Prostate gland (tissue), 2 donors: ENCODE measurements at regions not wholly inside any gene's neighbourhood (a gene's known extent, or its start where the extent isn't known, plus 50 kb on each side); places are given as distances from the start of the nearest gene placed in this dataset.

Experiments
- DNase-seq: peaks from one replicate; pipeline ENCODE4 v3.0.0-alpha.2; 2019; ENCODE audit warnings: low spot score
- H3K27ac ChIP-seq, 2 donors: fragments of 200-600 bp; sonication (generic); 2 replicates each; pipeline ENCODE4 v1.5.1; 2017 to 2019
- H3K27me3 ChIP-seq: fragments of 200-600 bp; sonication (generic); replicated peaks from 2 replicates; pipeline ENCODE4 v1.5.1; 2019; ENCODE audit not compliant: insufficient read depth
- H3K36me3 ChIP-seq, 2 donors: fragments of 200-600 bp; sonication (generic); 1 replicate in 1 of 2; 2 replicates in 1 of 2; pipeline versions ENCODE4 v1.5.1 to v1.8.1; 2017 to 2019
- H3K4me1 ChIP-seq: fragments of 200-600 bp; sonication (generic); replicated peaks from 2 replicates; pipeline ENCODE4 v1.5.1; 2019
- H3K4me3 ChIP-seq, 2 donors: fragments of 200-600 bp; sonication (generic); 2 replicates each; pipeline ENCODE4 v1.5.1; 2017 to 2019
- H3K9me3 ChIP-seq: fragments of 200-600 bp; sonication (generic); 2 replicates; pipeline ENCODE4 v1.5.1; 2017
- CTCF ChIP-seq, 4 experiments: fragments of 200-600 bp in 2 of 4; fragments of 450-650 bp in 2 of 4; sonication (generic) in 2 of 4; IDR thresholded peaks; 1 replicate in 3 of 4; 2 replicates in 1 of 4; pipeline ENCODE4 v1.5.1; 2016 to 2019; ENCODE audit warnings: antibody characterized with exemption in 4 of 4, mild to moderate bottlenecking in 2 of 4, moderate library complexity in 2 of 4
- POLR2A ChIP-seq: fragments of 450-650 bp; IDR thresholded peaks from one replicate; pipeline ENCODE4 v1.6.1; 2016; ENCODE audit warnings: antibody characterized with exemption, mild to moderate bottlenecking
- POLR2AphosphoS5 ChIP-seq: sonication (generic); formaldehyde crosslinking; IDR thresholded peaks from one replicate; pipeline ENCODE4 v1.6.1; 2017; ENCODE audit warnings: antibody characterized with exemption
- WGBS: methylation state at CpG from one replicate; pipeline ENCODE4 v1.1.5; 2018; 5-methylcytosine and 5-hydroxymethylcytosine counted together
- intact Hi-C: fragments of 100-400 bp; cut with DNase I; formaldehyde crosslinking; loops from one replicate; pipeline ENCODE4 v1.14.2; 2022

DNA sequence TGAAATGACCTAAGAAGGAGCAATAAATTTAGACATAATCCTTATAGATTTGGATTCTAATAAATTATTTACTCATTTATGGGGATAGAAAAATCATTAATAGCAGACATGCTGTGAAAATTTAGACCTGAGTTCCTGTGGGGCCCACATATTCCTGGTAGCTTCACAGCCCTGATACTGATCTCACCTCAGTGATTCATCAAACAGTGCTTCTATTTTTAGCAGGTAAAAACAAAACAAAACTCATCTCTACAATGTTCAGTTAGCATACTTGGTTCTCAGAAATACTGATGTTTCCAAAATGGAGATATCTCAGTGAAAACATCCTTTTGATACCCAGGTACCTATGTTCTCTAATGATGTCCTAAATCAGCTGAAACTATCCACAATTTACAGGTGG, 841.1 kb upstream of the SORCS1 start:
- H3K27ac ChIP-seq, result no peak overlapping the region
- TF ChIP-seq CTCF (IDR thresholded peaks at IDR 0.05), result no peak
- no peak for TF ChIP-seq POLR2AphosphoS5
- TF ChIP-seq POLR2A, result no peak
- intact Hi-C loops, result no loop called here
- no peaks in the 10 kb centered on the region for H3K27me3 ChIP-seq
- DNase-seq, result no peak
- no peaks in the 10 kb centered on the region for H3K4me1 ChIP-seq
- H3K9me3 ChIP-seq, result no peaks in the 10 kb centered on the region
- H3K36me3 ChIP-seq, result no peaks in the 10 kb centered on the region
- H3K4me3 ChIP-seq, result no peak overlapping the region

DNA sequence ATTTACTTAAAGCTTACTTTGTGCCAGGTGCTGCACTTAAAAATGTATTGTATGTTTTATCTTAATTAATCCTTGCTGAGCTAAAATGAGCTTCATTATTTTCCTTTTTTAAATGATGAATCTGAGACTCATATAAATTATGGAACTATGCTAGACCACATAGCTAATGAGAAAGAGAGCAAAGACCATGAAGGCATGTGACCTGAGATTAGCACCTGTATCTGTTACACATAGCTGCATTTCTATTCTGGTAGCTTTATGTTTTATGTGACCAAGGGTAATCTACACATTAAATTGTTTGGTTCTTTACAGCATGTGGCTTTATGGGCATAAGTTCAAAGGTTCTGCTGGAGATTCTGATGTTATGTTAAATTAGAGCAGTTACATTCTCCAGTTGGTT, 839.1 kb upstream of the SORCS1 start:
- TF ChIP-seq POLR2AphosphoS5 (no peak), POLR2A (no peak), CTCF (IDR thresholded peaks at IDR 0.05) (no peak)
- intact Hi-C loops, result no loop called here
- H3K4me3 ChIP-seq, result no peak overlapping the region
- H3K9me3 ChIP-seq, result no peaks in the 10 kb centered on the region
- H3K27me3 ChIP-seq, result no peaks in the 10 kb centered on the region
- no peak overlapping the region for H3K27ac ChIP-seq
- no peaks in the 10 kb centered on the region for H3K4me1 ChIP-seq
- DNase-seq, result no peak
- H3K36me3 ChIP-seq, result no peaks in the 10 kb centered on the region

- no peaks in the 10 kb centered on the region for H3K4me1 ChIP-seq
- no peak overlapping the region for H3K27ac ChIP-seq
- H3K4me3 ChIP-seq, result no peak overlapping the region
- DNase-seq, result no peak
- H3K27me3 ChIP-seq, result no peaks in the 10 kb centered on the region
- TF ChIP-seq POLR2A, result no peak
- no peak for TF ChIP-seq CTCF (IDR thresholded peaks at IDR 0.05)
- TF ChIP-seq POLR2AphosphoS5, result no peak
- intact Hi-C loops, result no loop called here
- no peaks in the 10 kb centered on the region for H3K36me3 ChIP-seq
- no peaks in the 10 kb centered on the region for H3K9me3 ChIP-seq
Measured at GRCh38 chr10:108003061-108003460, 838.6 kb upstream of the SORCS1 start.

DNA sequence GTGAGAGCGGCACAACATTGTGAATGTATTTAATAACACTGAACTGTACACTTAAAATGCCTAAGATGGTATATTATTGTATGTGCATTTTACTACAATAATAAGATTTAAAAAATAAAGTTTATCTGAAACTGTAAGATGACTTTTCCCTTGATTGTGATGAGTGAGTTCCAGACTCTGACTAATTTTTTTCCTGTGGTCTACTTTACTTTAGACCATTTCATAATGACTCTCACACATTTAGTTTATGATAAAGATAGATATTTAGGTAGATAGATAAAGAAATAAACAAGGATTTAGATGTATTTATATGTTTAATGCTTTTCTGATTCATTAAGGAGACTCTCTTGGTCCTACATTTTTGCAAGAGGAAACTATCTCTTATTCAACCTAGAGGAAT, 835.9 kb upstream of the SORCS1 start:
- H3K4me3 ChIP-seq, result no peak overlapping the region
- DNase-seq, result no peak
- TF ChIP-seq POLR2AphosphoS5 (no peak), POLR2A (no peak), CTCF (IDR thresholded peaks at IDR 0.05) (no peak)
- no peak overlapping the region for H3K27ac ChIP-seq
- no peaks in the 10 kb centered on the region for H3K4me1 ChIP-seq
- H3K9me3 ChIP-seq, result no peaks in the 10 kb centered on the region
- WGBS, result 97% methylated on average over 1 of the region's 1 CpG
- H3K27me3 ChIP-seq, result no peaks in the 10 kb centered on the region
- H3K36me3 ChIP-seq, result no peaks in the 10 kb centered on the region
- intact Hi-C loops, result no loop called here

GRCh38 chr10:107994621-107995270, 830.2 kb upstream of the SORCS1 start:
- WGBS, result 64% methylated on average over 3 of the region's 3 CpGs
- no peaks in the 10 kb centered on the region for H3K9me3 ChIP-seq
- no peaks in the 10 kb centered on the region for H3K4me1 ChIP-seq
- H3K27me3 ChIP-seq, result no peaks in the 10 kb centered on the region
- TF ChIP-seq CTCF (IDR thresholded peaks at IDR 0.05), result no peak
- no peak for TF ChIP-seq POLR2AphosphoS5
- TF ChIP-seq POLR2A, result no peak
- intact Hi-C loops, result no loop called here
- H3K27ac ChIP-seq, result no peak overlapping the region
- no peak for DNase-seq
- H3K4me3 ChIP-seq, result no peak overlapping the region
- H3K36me3 ChIP-seq, result no peaks in the 10 kb centered on the region
